NCI-H2029 treated with DMSO at 0.1 percent for 48 hours (cell line): ENCODE measurements at regions not wholly inside any gene's neighbourhood (a gene's known extent, or its start where the extent isn't known, plus 50 kb on each side); places are given as distances from the start of the nearest gene placed in this dataset.
"Not testable (repeated sequence)": the region's sequence is repeated elsewhere in the genome, so short reads cannot be mapped to it uniquely, and the experiment has no call there.

Experiments used
- DNase-seq: peaks from one replicate; lab custom pipeline; 2025; lab: John Stamatoyannopoulos, UW

DNA sequence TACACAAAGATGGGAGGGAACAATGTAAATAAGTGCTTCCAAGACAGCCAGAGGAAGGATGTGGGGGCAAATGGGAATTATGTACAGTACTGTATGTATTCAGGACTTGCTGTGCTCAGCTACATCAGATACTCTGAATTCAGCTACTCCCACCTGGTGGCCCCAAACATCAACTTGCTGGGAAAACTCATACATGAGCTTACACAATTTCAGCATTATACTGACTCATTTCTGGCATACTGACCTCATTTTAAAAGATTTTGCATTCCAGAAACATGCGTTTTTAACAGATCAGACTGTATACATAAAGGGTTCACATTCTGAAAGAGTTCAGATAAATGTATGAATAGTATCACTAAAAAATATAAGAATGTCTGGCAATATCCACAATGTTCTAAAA is 59.7 kb downstream of the GPX5 start:
- DNase-seq, result no peak

GRCh38 chr6:28586324-28586723 is 60.6 kb downstream of the GPX5 start:
- DNase-seq, result no peak

GRCh38 chr6:28586962-28587745 is 61.5 kb downstream of the GPX5 start:
- DNase-seq, result peak; percentile 38

GRCh38 chr6:28587746-28588075 is 62.0 kb downstream of the GPX5 start:
- DNase-seq, result no peak

DNA sequence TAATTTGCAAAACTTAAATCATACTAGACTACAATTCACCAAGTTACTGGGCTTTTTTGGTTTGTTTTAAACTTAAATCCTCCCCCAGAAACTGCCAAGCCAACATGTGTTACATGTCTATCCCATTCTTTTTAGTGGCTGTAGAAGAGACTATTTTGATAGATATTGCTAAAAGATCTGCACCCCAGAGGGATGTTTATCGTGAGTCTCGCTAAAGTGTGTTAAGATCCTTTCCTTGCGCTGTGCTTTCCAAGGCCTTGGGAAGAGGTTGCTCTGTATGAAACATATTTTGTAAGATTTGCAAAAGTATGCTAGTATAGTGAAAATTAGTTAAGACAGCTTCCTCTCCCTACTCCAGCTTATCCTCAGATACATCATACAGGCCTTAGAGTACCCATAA is 63.0 kb downstream of the GPX5 start:
- DNase-seq, result no peak

DNA sequence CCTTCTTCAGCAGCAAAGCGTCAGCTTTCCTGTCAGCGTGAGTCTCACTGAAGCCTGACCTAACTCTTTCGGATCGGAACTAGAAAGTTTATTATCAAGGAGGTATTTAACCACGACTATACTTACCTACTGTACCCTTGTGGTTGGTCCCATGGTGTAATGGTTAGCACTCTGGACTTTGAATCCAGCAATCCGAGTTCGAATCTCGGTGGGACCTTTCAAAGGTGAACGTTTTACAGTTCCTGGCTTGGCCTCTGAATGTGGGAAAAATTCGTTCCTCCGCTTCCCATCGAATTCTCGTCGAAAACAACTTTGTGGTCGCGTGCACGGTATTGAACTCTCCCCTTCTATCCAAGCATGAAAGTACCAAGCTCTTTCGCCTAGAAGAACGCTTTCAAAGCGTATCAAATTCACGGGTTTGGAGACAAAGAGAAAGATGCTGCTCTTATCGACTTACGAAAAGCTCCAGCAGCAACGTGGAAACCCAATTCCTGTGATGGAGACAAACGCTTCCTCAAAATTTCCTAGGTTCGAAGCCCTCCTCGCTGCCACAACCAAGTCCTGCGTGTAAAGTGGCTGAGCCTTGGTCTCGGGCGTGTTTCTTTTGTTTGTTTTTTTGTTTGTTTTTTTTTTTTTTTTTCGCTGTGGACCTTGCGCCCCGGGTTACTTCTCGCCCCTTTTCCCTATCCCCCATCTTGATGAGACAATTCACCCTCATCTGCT is 63.7 kb downstream of the GPX5 start:
- no peak for DNase-seq

DNA sequence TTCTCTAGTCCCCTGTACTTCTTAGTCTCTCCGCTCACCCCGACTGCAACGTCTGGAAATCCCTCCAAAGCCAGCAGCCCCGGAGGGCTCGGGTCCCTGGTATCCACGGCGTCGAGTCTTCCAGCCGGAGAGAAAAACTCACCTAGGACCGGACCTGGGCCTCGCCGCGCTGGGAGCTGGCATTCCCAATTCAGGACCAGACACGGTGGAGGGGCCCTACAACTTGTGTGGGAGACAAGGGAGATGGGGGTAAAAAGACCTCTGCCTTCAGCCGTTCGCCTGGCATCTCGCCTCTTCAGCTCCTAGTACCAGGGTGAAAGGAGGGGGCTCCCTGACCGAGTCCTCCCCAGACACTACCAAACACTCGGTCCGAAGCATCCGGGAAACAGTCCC is 64.3 kb downstream of the GPX5 start:
- DNase-seq, result no peak

DNA sequence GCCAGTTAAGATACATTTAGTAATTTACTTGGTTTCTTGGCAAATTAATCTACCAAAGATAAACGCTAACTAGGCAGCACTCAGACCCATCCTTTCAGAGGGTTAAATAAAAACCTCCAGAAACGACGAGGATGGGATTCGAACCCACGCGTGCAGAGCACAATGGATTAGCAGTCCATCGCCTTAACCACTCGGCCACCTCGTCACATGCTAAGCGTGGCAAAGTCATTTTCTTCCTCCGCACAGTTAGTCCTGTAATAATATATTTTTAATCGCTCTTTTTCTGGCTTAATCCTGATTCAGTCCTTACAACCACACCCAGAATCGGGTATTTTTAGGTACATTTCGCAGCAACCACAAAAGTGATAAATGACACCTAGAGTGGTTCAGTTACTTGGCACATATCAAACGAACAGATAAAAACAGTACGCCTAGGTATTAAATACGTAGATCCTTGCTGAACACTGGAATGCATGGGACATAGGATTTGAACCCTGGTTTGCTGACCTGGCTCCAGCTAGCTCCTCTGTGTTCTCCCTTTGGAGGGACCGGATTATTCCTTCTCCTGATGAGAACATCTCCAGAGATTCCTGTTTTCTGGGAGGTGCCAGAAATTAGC is 71.6 kb downstream of the GPX5 start:
- no peak for DNase-seq

GRCh38 chr6:28597924-28598722 is 72.4 kb downstream of the GPX5 start:
- no peak for DNase-seq

- no peak for DNase-seq
These were observed 73.3 kb downstream of the GPX5 start for GRCh38 chr6:28598757-28599686.

DNA sequence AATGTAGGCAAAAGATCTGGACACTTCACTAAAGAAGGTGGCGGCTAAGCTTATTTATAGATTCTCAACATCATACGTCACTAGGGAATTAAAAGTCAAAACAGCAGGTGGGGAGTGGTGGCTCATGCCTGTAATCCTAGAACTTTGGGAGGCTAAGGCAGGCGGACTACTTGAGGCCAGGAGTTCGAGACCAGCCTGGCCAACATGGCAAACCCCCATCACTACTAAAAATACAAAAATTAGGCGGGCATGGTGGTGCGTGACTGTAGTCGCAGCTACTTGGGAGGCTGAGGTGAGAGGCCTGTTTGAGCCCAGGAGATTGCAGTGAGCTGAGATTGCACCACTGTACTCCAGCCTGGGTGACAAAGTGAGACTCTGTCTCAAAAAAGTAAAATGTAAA is 74.6 kb downstream of the GPX5 start:
- no peak for DNase-seq

DNA sequence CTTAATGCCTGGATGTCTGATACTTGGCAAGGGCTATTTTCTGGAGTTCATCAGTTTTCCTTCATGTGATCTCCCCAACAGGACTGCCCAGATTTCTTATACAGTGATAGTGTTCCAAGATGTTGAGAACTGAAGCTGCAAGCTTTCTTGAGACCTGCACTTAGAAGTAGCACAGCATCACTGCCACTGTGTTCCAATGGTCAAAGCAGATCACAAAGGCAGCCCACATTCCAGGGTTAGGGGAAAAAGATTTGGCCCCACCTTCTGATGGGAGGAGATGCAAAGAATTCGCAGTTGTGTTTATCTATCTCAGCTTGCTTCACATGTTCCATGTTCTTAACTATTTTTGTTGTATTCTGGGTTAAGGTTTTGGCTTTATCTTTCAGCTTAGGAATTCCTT is 78.2 kb downstream of the GPX5 start:
- no peak for DNase-seq

- DNase-seq, result no peak
These were observed 81.0 kb downstream of the GPX5 start for GRCh38 chr6:28606424-28607391.

DNA sequence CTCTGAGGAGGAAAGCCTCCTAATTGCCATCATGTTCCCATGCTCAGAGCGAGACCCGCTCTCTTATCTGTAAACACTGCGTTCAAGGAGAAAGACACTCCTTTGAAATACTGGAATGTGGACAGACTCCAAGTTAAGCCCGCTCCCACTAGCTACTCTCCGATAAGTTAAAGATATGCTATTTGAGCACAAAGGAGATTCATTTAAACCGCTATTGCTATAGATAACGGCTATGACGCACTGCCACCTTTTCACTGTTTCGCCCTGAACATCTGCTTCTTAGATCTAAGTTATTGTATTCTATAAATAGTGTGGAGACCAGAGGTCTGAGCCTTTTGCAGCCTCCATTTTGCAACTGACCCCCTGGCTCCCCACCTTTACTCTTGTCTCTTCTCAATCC is 82.3 kb downstream of the GPX5 start:
- no peak for DNase-seq

- no peak for DNase-seq
These were observed 84.0 kb downstream of the GPX5 start for GRCh38 chr6:28609672-28610071.

DNA sequence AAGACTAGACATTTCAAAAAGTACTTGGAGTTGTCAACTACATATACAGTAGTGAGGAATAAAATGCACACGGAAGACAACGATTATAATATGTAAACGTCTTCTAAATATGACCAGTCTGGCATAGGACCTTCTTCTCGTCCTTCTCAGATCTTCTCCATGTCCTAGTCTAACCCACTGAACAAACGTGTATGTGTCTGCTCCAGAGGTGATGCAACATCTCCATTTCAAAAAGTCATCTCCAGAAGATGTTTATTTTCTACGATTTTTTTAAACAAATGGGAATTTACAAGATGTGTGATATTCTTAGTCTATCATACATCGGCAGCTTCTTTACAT is 89.9 kb downstream of the GPX5 start:
- DNase-seq, result no peak

DNA sequence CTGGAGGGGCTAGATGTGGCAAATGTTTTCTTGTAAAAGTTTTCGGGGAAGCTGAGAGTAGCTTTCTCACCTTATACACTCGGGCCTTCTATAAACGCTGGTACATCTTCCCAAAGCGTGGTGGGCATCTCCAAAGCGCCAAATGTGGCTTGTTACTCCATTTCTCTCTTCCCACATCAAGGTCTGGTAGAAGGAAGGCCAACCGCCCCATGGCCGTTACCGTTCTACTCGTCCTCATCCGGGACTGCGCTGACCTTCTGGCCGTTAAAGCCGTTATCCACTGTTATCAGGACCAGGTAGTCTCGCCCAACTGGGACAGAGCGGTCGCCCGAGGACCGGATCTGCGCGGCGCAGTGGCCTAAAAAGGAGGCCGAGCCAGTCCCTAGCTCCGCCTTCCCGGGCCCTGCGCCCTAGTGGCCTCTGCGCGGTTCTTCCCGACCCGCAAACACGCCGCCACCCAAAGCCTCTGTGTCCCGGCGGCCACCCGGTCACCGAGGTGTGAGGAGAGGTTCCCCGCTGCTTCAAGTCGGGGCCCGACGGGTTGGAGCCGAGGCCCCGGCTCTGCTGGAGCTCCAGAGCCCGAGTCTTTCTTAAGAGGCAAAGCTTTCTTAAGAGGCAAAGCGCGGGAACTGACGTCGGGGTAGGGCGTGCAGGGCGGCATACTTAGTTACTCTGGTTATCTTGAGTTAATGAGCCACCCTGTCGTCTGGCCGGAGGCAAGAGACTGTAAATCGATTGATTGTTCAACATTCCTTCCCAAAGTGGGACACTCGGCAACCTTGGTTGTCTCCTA is 90.5 kb downstream of the GPX5 start:
- no peak for DNase-seq

- no peak for DNase-seq
These were observed 93.3 kb downstream of the GPX5 start for GRCh38 chr6:28618898-28619555.

DNA sequence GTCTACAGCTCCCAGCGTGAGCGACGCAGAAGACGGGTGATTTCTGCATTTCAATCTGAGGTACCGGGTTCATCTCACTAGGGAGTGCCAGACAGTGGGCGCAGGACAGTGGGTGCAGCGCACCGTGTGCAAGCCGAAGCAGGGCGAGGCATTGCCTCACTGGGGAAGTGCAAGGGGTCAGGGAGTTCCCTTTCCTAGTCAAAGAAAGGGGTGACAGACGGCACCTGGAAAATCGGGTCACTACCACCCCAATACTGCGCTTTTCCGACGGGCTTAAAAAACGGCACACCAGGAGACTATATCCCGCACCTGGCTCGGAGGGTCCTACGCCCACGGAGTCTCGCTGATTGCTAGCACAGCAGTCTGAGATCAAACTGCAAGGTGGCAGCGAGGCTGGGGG is 95.6 kb downstream of the GPX5 start:
- DNase-seq, result not testable (repeated sequence)
